GM21737 (cell line): ENCODE measurements at regions not wholly inside any gene's neighbourhood (a gene's known extent, or its start where the extent isn't known, plus 50 kb on each side); places are given as distances from the start of the nearest gene placed in this dataset.

ENCODE experiments used
- ATAC-seq: cut with Tn5 transposase; IDR thresholded peaks from one replicate; pipeline ENCODE4 v1.9.1; 2021; ENCODE audit warnings: mild to moderate bottlenecking, moderate library complexity; ENCODE audit not compliant: unreplicated experiment

- no peak for ATAC-seq
These were observed 104.7 kb downstream of the TSN start for GRCh38 chr2:121860033-121860757.

GRCh38 chr2:121860758-121861227 lies 105.3 kb downstream of the TSN start:
- no peak for ATAC-seq

- ATAC-seq: no peak
These were observed 106.8 kb downstream of the TSN start for GRCh38 chr2:121862286-121862685.

- ATAC-seq: no peak
These were observed 110.5 kb downstream of the TSN start for GRCh38 chr2:121865914-121866313.

GRCh38 chr2:121866789-121867188 lies 111.3 kb downstream of the TSN start:
- ATAC-seq: no peak

GRCh38 chr2:121868652-121869051 lies 113.2 kb downstream of the TSN start:
- ATAC-seq: no peak

- ATAC-seq: no peak
These were observed 113.9 kb downstream of the TSN start for GRCh38 chr2:121869363-121869762.

GRCh38 chr2:121869873-121870272 lies 114.4 kb downstream of the TSN start:
- ATAC-seq: no peak

GRCh38 chr2:121872651-121873050 lies 117.2 kb downstream of the TSN start:
- no peak for ATAC-seq

GRCh38 chr2:121873864-121874263 lies 118.4 kb downstream of the TSN start:
- no peak for ATAC-seq

- no peak for ATAC-seq
These were observed 120.2 kb downstream of the TSN start for GRCh38 chr2:121875585-121876185.

- ATAC-seq: no peak
These were observed 121.9 kb downstream of the TSN start for GRCh38 chr2:121877366-121877765.

- no peak for ATAC-seq
These were observed 124.8 kb downstream of the TSN start for GRCh38 chr2:121880283-121880682.

- no peak for ATAC-seq
These were observed 125.6 kb downstream of the TSN start for GRCh38 chr2:121881038-121881437.

GRCh38 chr2:121881950-121882349 lies 126.5 kb downstream of the TSN start:
- no peak for ATAC-seq

- no peak for ATAC-seq
These were observed 128.6 kb downstream of the TSN start for GRCh38 chr2:121884078-121884477.

- ATAC-seq: no peak
These were observed 129.1 kb downstream of the TSN start for GRCh38 chr2:121884511-121884921.

GRCh38 chr2:121886059-121886458 lies 130.6 kb downstream of the TSN start:
- ATAC-seq: no peak

GRCh38 chr2:121887513-121888188 lies 132.2 kb downstream of the TSN start:
- no peak for ATAC-seq

- ATAC-seq: no peak
These were observed 132.7 kb downstream of the TSN start for GRCh38 chr2:121888189-121888557.

- ATAC-seq: no peak
These were observed 134.6 kb downstream of the TSN start for GRCh38 chr2:121890041-121890440.
